ENCODE measurements at regions not wholly inside any gene's neighbourhood (a gene's known extent, or its start where the extent isn't known, plus 50 kb on each side); places are given as distances from the start of the nearest gene placed in this dataset.
"Not testable (repeated sequence)": the region's sequence is repeated elsewhere in the genome, so short reads cannot be mapped to it uniquely, and the experiment has no call there.

DNA sequence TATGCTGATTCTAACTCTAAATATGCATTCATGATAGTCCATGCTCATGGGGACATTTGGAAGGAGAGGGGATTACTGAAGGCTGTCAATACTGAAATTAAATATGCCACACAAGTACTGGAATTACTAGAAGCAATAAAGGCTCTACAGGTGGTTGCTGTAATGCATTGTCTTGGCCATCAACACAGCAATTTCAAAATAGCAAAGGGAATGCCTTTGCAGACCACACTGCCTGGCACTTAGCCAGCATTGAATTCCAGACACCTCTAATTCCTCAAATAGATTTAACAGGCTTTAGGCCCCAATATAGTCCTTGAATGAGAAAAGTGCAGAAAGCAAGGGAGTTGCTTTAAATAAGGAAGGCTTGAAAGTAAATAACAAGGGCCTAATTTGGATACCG lies 115.8 kb upstream of the PLCL2 start:
- DNase-seq (ENCODE audit: low read depth in 2 of 2), result peak; percentile 51 to 54

GRCh38 chr3:16769525-16769924 lies 115.2 kb upstream of the PLCL2 start:
- no peak for DNase-seq (ENCODE audit: low read depth in 2 of 2)

GRCh38 chr3:16770021-16770420 lies 114.7 kb upstream of the PLCL2 start:
- DNase-seq (ENCODE audit: low read depth in 2 of 2), result no peak

GRCh38 chr3:16770792-16771191 lies 114.0 kb upstream of the PLCL2 start:
- no peak for DNase-seq (ENCODE audit: low read depth in 2 of 2)

GRCh38 chr3:16773594-16773993 lies 111.2 kb upstream of the PLCL2 start:
- DNase-seq (ENCODE audit: low read depth in 2 of 2), result not testable (repeated sequence)

DNA sequence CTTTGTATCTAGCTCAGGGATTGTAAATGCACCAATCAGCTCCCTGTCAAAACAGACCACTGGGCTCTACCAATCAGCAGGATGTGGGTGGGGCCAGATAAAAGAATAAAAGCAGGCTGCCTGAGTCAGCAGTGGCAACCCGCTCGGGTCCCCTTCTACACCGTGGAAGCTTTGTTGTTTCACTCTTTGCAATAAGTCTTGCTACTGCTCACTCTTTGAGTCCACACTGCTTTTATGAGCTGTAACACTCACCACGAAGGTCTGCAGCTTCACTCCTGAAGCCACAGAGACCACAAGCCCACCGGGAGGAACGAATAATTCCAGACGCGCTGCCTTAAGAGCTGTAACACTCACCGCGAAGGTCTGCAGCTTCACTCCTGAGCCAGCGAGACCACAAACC lies 110.2 kb upstream of the PLCL2 start:
- not testable (repeated sequence) for DNase-seq (ENCODE audit: low read depth in 2 of 2)

DNA sequence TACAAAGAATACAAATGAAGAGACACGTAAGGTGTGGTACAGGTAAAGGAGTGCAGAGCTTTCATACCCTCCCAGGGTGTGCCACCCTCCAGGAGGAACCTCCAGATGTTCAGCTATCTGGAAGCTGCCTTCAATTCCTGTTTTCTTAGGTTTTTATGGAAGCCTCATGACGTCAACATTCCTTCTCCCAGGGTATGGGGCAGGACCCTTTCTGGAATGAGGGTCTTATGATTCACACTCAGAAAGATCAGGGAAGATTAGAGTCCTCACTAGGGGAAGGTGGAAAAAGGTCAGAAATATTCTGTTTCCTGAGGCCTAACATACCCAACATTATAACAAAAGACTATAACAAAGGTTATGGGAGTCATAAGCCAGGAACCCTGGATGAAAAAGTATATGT lies 99.8 kb upstream of the PLCL2 start:
- DNase-seq (ENCODE audit: low read depth in 2 of 2), result no peak

DNA sequence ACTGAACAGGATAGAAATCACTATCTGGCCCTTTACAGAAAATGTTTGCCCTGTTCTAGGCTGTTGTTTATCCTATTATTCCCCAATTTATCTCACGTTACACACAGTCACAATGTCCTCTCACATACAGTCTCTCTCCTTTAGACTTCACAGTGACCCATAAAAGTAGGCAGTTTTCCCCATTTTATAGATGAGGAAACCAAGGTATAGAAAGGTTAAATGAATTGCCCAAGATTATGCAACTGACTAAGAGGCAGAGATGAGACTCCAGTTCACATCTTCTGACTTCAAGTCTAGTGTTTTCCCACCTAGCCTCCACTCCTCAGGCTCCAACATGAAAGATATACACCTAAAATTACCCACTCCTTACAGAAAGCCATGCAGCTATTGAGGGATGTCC lies 99.3 kb upstream of the PLCL2 start:
- no peak for DNase-seq (ENCODE audit: low read depth in 2 of 2)

GRCh38 chr3:16788440-16789056 lies 96.2 kb upstream of the PLCL2 start:
- DNase-seq (ENCODE audit: low read depth in 2 of 2), result no peak

- DNase-seq (ENCODE audit: low read depth in 2 of 2), result no peak
Measured at GRCh38 chr3:16789344-16790120, 95.2 kb upstream of the PLCL2 start.

GRCh38 chr3:16790432-16791400 lies 94.0 kb upstream of the PLCL2 start:
- DNase-seq (ENCODE audit: low read depth in 2 of 2), result no peak

DNA sequence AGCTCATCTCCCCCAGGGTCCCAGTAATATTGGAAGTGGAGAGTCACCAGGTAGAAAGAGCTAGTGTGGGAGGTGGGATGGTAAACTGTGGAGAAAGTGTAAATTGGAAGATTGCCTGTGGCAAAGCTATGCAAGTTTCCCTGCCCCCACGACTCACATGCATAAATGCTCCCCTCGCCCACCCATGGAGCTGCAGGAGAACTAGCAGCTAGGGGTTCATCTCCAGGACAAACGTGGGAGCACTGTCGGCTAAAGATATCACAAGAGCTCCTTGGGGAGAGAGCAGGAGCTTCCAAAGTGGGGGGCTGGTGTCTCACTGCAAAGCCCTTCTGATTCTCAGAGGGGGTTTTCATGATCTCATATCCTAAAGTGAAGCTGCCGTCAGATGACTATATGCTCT lies 91.4 kb upstream of the PLCL2 start:
- DNase-seq (ENCODE audit: low read depth in 2 of 2), result no peak

GRCh38 chr3:16794257-16794656 lies 90.5 kb upstream of the PLCL2 start:
- no peak for DNase-seq (ENCODE audit: low read depth in 2 of 2)

DNA sequence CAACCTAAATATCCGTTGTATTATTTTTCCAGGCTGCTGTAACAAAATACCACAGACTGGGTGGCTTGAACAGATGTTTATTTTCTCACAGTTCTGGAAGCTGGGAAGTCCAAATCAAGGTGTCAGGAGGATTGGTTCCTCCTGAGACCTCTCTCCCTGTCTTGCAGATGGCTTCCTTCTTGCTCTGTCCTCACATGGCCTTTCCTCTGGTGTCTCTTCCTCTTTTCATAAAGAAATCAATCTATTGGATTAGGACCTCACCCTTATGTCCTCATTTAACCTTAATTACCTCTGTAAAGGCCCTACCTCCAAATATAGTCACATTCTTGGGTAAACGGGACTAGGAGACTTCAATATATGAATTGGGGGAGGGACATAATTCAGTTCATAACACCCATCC lies 89.2 kb upstream of the PLCL2 start:
- DNase-seq (ENCODE audit: low read depth in 2 of 2), result no peak

GRCh38 chr3:16797831-16798230 lies 86.9 kb upstream of the PLCL2 start:
- DNase-seq (ENCODE audit: low read depth in 2 of 2), result no peak

DNA sequence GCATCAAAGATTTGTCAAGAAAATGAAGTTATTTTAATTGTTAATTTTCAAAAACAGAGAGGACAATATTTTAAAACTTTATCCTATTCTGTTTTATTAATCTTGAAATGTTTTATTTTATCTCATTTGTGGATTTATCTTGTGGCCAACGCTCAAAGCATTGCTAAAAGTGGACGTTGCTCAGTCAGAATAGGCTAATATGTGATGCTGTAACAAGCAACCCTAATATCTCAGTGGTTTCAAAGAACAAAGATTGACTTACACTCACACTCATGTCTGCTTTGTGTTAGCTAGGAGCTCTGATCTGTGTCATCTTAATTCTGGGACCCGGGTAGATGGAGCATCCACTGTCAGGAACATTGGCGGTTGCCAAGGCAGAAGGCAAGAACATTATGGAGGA lies 86.0 kb upstream of the PLCL2 start:
- DNase-seq (ENCODE audit: low read depth in 2 of 2), result no peak

- DNase-seq (ENCODE audit: low read depth in 2 of 2), result no peak
Measured at GRCh38 chr3:16800361-16800760, 84.4 kb upstream of the PLCL2 start.

DNA sequence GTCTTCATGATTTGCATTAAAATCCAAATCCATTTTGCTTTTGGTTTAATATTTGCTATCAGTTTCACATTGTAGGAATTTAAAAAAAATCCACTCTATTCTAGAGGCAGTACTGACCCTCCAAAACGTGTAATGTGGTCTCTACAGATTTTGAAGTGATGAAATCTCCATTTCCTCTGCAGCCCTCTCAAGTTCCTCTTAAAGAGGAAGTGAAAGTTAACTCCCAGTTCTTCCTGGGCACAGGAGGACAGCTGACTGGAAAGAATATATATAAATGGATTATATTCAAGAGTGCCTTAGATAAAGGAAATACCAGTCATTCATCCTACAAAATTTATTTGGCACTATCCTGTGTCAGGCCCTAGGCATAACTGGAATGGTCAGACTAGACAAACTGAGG lies 83.5 kb upstream of the PLCL2 start:
- no peak for DNase-seq (ENCODE audit: low read depth in 2 of 2)

- DNase-seq (ENCODE audit: low read depth in 2 of 2), result peak; percentile 28 to 35
Measured at GRCh38 chr3:16801698-16802097, 83.1 kb upstream of the PLCL2 start.

- DNase-seq (ENCODE audit: low read depth in 2 of 2), result no peak
Measured at GRCh38 chr3:16802389-16802788, 82.4 kb upstream of the PLCL2 start.

- DNase-seq (ENCODE audit: low read depth in 2 of 2), result no peak
Measured at GRCh38 chr3:16803019-16803418, 81.7 kb upstream of the PLCL2 start.

DNA sequence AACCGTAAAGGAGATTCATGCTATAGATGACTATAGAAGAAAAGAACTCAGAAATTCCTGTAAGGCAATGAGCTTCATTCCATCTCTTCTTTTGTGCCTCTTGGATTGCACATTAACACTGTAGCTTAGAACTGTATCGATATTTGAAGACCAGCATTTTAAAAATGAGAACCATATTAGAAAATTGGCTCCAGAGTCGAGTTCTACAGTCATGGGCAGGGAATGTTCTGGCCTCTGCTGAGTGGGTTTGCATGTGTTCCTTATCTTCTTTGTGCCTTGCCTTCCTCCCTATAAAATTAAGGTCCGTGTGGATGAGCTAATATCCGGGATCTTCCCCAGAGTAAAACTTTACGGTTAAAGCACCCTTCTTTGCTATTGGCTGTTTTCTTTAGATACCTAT lies 77.4 kb upstream of the PLCL2 start:
- DNase-seq (ENCODE audit: low read depth in 2 of 2), result peak; percentile 58 to 60
